ENCODE measurements at regions not wholly inside any gene's neighbourhood (a gene's known extent, or its start where the extent isn't known, plus 50 kb on each side); places are given as distances from the start of the nearest gene placed in this dataset.

GRCh38 chr4:30822911-30823551 lies 102.9 kb downstream of the PCDH7 start:
- TF ChIP-seq BACH2 (CRISPR knock-in tag; IDR thresholded peaks at IDR 0.05; ENCODE audit: borderline replicate concordance), result no peak
- no peak for TF ChIP-seq ZFP3 (CRISPR knock-in tag; IDR thresholded peaks at IDR 0.05)
- TF ChIP-seq SNAI2 (CRISPR knock-in tag; IDR thresholded peaks at IDR 0.05), result no peak
- TF ChIP-seq ZNF565 (CRISPR knock-in tag; conservative IDR thresholded peaks at IDR 0.05; ENCODE audit: low read depth), result no peak
- no peak for TF ChIP-seq RARB (CRISPR knock-in tag; IDR thresholded peaks at IDR 0.05)
- TF ChIP-seq, protein P1, sequence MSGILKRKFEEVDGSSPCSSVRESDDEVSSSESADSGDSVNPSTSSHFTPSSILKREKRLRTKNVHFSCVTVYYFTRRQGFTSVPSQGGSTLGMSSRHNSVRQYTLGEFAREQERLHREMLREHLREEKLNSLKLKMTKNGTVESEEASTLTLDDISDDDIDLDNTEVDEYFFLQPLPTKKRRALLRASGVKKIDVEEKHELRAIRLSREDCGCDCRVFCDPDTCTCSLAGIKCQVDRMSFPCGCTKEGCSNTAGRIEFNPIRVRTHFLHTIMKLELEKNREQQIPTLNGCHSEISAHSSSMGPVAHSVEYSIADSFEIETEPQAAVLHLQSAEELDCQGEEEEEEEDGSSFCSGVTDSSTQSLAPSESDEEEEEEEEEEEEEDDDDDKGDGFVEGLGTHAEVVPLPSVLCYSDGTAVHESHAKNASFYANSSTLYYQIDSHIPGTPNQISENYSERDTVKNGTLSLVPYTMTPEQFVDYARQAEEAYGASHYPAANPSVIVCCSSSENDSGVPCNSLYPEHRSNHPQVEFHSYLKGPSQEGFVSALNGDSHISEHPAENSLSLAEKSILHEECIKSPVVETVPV (CRISPR knock-in tag; IDR thresholded peaks at IDR 0.05), result no peak
- no peak for TF ChIP-seq ZFP30 (CRISPR knock-in tag; IDR thresholded peaks at IDR 0.05)
- no peak for TF ChIP-seq TCF4 (CRISPR knock-in tag; IDR thresholded peaks at IDR 0.05; ENCODE audit: borderline replicate concordance)
- TF ChIP-seq TOX (CRISPR knock-in tag; IDR thresholded peaks at IDR 0.05; ENCODE audit: borderline replicate concordance), result no peak
- TF ChIP-seq ZC3H10 (CRISPR knock-in tag; IDR thresholded peaks at IDR 0.05), result no peak
- TF ChIP-seq PPARA (CRISPR knock-in tag; IDR thresholded peaks at IDR 0.05; ENCODE audit: borderline replicate concordance), result no peak
- no peak for ATAC-seq

DNA sequence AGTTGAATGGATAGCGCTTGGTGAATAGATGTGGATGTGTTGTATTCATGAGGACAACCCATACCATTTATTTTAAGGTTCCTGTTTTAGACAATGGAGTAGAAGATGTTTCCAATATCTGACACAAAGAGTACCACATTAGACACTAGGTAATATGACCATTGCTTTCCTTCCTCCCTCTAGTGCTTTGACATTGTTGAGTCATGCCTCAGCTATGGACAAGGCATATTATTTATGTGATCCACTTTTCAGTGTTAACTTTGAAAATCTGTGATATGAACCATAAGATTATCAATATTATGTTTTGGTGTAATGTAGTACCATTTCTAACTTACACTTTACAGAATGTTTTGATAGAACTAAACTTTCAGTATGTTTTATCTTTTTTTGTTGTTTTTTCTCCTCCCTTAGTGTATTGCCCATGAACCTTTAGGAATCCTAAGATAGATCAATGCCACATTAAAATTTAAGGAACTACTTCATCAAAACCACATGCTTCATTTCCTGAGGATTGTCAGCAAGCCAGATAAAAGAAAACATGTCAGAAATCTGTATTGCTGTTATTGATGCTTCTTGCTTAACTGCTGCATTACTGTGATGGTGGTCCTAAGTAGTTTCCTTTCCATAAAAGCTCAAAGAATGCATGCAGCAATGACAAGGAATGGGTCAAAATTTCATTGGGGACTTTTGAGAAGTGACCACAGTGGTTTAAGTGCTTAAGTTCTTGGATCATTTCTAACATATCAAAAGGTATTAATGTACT lies 105.0 kb downstream of the PCDH7 start:
- no peak for TF ChIP-seq CREB5 (CRISPR knock-in tag; IDR thresholded peaks at IDR 0.05; ENCODE audit: low read depth)
- TF ChIP-seq OSR1 (CRISPR knock-in tag; IDR thresholded peaks at IDR 0.05), result no peak
- no peak for TF ChIP-seq ESRRG (CRISPR knock-in tag; IDR thresholded peaks at IDR 0.05)
- ATAC-seq, result peak; percentile 66

GRCh38 chr4:30828264-30828926 lies 108.2 kb downstream of the PCDH7 start:
- TF ChIP-seq TOX (CRISPR knock-in tag; IDR thresholded peaks at IDR 0.05; ENCODE audit: borderline replicate concordance) (no peak), OSR1 (CRISPR knock-in tag; IDR thresholded peaks at IDR 0.05) (no peak), ARNTL (CRISPR knock-in tag; IDR thresholded peaks at IDR 0.05; ENCODE audit: borderline replicate concordance, low read depth) (no peak), RARB (CRISPR knock-in tag; IDR thresholded peaks at IDR 0.05) (no peak), ISL1 (CRISPR knock-in tag; IDR thresholded peaks at IDR 0.05) (peak; percentile 60), ZC3H10 (CRISPR knock-in tag; IDR thresholded peaks at IDR 0.05) (peak; percentile 50; the same call in 1 of the 2 replicates)
- peak; percentile 31; the same call in 2 of the 3 replicates for ATAC-seq

GRCh38 chr4:30832639-30833038 lies 112.5 kb downstream of the PCDH7 start:
- TF ChIP-seq ZNF70 (CRISPR knock-in tag; IDR thresholded peaks at IDR 0.05) (no peak), ESRRG (CRISPR knock-in tag; IDR thresholded peaks at IDR 0.05) (no peak), TOX (CRISPR knock-in tag; IDR thresholded peaks at IDR 0.05; ENCODE audit: borderline replicate concordance) (no peak), SNAI2 (CRISPR knock-in tag; IDR thresholded peaks at IDR 0.05) (no peak), ZC3H10 (CRISPR knock-in tag; IDR thresholded peaks at IDR 0.05) (no peak)
- TF ChIP-seq, protein P2, sequence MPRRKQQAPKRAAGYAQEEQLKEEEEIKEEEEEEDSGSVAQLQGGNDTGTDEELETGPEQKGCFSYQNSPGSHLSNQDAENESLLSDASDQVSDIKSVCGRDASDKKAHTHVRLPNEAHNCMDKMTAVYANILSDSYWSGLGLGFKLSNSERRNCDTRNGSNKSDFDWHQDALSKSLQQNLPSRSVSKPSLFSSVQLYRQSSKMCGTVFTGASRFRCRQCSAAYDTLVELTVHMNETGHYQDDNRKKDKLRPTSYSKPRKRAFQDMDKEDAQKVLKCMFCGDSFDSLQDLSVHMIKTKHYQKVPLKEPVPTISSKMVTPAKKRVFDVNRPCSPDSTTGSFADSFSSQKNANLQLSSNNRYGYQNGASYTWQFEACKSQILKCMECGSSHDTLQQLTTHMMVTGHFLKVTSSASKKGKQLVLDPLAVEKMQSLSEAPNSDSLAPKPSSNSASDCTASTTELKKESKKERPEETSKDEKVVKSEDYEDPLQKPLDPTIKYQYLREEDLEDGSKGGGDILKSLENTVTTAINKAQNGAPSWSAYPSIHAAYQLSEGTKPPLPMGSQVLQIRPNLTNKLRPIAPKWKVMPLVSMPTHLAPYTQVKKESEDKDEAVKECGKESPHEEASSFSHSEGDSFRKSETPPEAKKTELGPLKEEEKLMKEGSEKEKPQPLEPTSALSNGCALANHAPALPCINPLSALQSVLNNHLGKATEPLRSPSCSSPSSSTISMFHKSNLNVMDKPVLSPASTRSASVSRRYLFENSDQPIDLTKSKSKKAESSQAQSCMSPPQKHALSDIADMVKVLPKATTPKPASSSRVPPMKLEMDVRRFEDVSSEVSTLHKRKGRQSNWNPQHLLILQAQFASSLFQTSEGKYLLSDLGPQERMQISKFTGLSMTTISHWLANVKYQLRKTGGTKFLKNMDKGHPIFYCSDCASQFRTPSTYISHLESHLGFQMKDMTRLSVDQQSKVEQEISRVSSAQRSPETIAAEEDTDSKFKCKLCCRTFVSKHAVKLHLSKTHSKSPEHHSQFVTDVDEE (CRISPR knock-in tag; IDR thresholded peaks at IDR 0.05), result no peak
- TF ChIP-seq, protein P3, sequence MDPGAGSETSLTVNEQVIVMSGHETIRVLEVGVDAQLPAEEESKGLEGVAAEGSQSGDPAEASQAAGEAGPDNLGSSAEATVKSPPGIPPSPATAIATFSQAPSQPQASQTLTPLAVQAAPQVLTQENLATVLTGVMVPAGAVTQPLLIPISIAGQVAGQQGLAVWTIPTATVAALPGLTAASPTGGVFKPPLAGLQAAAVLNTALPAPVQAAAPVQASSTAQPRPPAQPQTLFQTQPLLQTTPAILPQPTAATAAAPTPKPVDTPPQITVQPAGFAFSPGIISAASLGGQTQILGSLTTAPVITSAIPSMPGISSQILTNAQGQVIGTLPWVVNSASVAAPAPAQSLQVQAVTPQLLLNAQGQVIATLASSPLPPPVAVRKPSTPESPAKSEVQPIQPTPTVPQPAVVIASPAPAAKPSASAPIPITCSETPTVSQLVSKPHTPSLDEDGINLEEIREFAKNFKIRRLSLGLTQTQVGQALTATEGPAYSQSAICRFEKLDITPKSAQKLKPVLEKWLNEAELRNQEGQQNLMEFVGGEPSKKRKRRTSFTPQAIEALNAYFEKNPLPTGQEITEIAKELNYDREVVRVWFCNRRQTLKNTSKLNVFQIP (CRISPR knock-in tag; IDR thresholded peaks at IDR 0.05; ENCODE audit: borderline replicate concordance, low read depth), result no peak
- ATAC-seq, result no peak; the same call in 2 of the 3 replicates

Measured in SK-N-SH treated with all-trans-retinoic acid at 6 μM for 48 hours (cell line).